GM12878 (cell line): ENCODE measurements at regions not wholly inside any gene's neighbourhood (a gene's known extent, or its start where the extent isn't known, plus 50 kb on each side); places are given as distances from the start of the nearest gene placed in this dataset.

Experiments
- CBX5 ChIP-seq: sonication (generic); IDR thresholded peaks from 2 replicates; pipeline ENCODE4 v1.6.1; 2016; ENCODE audit warnings: low read depth, moderate library complexity, mild to moderate bottlenecking, inconsistent platforms
- CTCF ChIP-seq, 3 experiments: IDR thresholded peaks in 2 of 3; conservative IDR thresholded peaks in 1 of 3; 2 replicates each; pipeline ENCODE4 v1.5.1; 2011; ENCODE audit warnings: low read depth in 3 of 3, low read length in 3 of 3, mild to moderate bottlenecking in 3 of 3, control low read depth in 2 of 3, moderate library complexity in 2 of 3, inconsistent platforms in 1 of 3, mixed read lengths in 1 of 3; ENCODE audit not compliant: control insufficient read depth in 2 of 3, insufficient read depth in 1 of 3; ENCODE audit errors: extremely low read depth in 1 of 3
- EGR1 ChIP-seq, 2 experiments: IDR thresholded peaks; 1 replicate in 1 of 2; 2 replicates in 1 of 2; pipeline ENCODE4 v1.6.1; 2011 to 2012; ENCODE audit warnings: low read depth in 2 of 2, low read length in 2 of 2, borderline replicate concordance in 1 of 2, mild to moderate bottlenecking in 1 of 2, moderate library complexity in 1 of 2
- ELK1 ChIP-seq: IDR thresholded peaks from 2 replicates; pipeline ENCODE4 v1.6.1; 2012; ENCODE audit warnings: low read depth, low read length, improper control_type of control experiment
- ZBTB33 ChIP-seq: fragments of 450-650 bp; IDR thresholded peaks from 2 replicates; pipeline ENCODE4 v1.6.1; 2017; ENCODE audit warnings: mild to moderate bottlenecking

GRCh38 chr17:77425791-77426641 is 285.2 kb downstream of the SEC14L1 start:
- TF ChIP-seq CTCF (IDR thresholded peaks at IDR 0.05 in 2 of 3, conservative IDR thresholded peaks at IDR 0.05 in 1 of 3; ENCODE audit: control insufficient read depth in 2 of 3, extremely low read depth in 1 of 3, insufficient read depth in 1 of 3, low read depth in 3 of 3, low read length in 3 of 3) (no peak), ELK1 (no peak), ZBTB33 (no peak), EGR1 (IDR thresholded peaks at IDR 0.05; ENCODE audit: borderline replicate concordance in 1 of 2, low read depth in 2 of 2, low read length in 2 of 2) (no peak), CBX5 (no peak)
